Neuron (in vitro differentiated cells): ENCODE measurements at regions not wholly inside any gene's neighbourhood (a gene's known extent, or its start where the extent isn't known, plus 50 kb on each side); places are given as distances from the start of the nearest gene placed in this dataset.

Source experiments
- H2AFZ ChIP-seq: one replicate; pipeline ENCODE4 v1.6.1; 2013; ENCODE audit warnings: low read depth, mild to moderate bottlenecking, inconsistent platforms, low read length, moderate library complexity
- H3K27me3 ChIP-seq: one replicate; pipeline ENCODE4 v1.6.1; 2013; ENCODE audit warnings: low read length; ENCODE audit not compliant: insufficient read depth
- H3K36me3 ChIP-seq: one replicate; pipeline ENCODE4 v1.6.1; 2013; ENCODE audit warnings: low read length; ENCODE audit not compliant: insufficient read depth
- H3K4me1 ChIP-seq: one replicate; pipeline ENCODE4 v1.6.1; 2013; ENCODE audit warnings: low read length; ENCODE audit not compliant: insufficient read depth
- H3K4me3 ChIP-seq: 2 replicates; pipeline ENCODE4 v1.5.1; 2013; ENCODE audit warnings: mild to moderate bottlenecking, low read length, moderate library complexity
- H3K9me3 ChIP-seq: one replicate; pipeline ENCODE4 v1.6.1; 2013; ENCODE audit warnings: low read length

DNA sequence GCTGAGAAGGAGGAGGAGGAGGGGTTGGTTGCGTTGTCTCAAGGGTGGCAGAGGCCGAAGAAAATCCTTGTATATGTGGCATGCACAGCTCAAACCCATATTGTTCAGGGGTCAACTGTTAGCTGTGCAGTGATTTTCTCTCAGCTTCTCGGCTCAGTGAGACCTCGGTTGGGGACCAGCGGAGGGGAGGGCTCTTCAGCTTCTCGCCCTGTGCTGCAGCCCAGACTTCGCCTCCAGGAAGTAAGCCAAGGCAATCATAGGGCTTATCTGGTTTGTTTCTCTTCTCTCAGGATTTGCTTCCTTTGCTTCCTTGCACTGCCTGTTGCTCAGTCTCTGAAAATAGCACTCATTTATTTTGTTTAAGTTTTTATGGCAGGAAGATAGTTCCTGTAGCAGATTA is 85.5 kb downstream of the SOWAHC start:
- peaks cover 43% of the 10 kb centered on the region for H3K4me1 ChIP-seq
- peak overlapping the region; percentile 3 for H3K4me3 ChIP-seq
- H3K9me3 ChIP-seq, result no peaks in the 10 kb centered on the region
- H3K27me3 ChIP-seq, result no peaks in the 10 kb centered on the region
- H2AFZ ChIP-seq, result no peak overlapping the region
- no peaks in the 10 kb centered on the region for H3K36me3 ChIP-seq

DNA sequence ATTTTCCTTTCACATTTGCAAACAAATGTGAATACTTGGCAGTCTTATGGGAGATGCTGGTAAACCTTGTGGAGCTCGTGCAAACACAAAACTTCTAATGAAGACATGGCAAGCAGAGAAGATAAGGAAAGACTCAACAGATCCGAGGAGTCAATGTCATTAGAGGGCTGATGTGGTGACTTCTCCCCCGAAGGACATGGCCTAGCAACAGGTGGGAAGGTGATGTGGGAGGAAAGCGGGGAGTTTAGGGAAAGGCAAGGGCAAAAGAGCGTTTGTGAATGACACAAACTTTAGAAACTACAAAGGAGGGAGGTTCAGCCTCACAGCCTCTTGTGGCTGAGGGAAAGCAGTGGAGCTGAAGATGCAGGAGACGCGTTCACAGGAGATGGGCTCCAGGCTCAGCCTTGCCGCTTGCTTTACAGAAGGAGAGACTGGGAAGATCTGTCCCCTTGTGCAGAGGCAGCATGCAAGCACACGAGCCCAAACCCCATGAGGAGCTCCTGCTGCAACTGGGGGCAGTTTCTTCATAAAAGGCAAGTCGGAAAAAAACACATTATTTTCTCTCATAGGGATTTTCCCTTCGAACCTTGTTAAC is 86.6 kb downstream of the SOWAHC start:
- H3K4me3 ChIP-seq, result peak overlapping the region; percentile 24

GRCh38 chr2:109701362-109701761 is 87.2 kb downstream of the SOWAHC start:
- H2AFZ ChIP-seq, result no peak overlapping the region
- H3K4me3 ChIP-seq, result peak overlapping the region; percentile 24
- no peaks in the 10 kb centered on the region for H3K27me3 ChIP-seq
- H3K36me3 ChIP-seq, result no peaks in the 10 kb centered on the region
- peaks cover 43% of the 10 kb centered on the region for H3K4me1 ChIP-seq
- H3K9me3 ChIP-seq, result no peaks in the 10 kb centered on the region

More for the DNA sequence above, 86.6 kb downstream of the SOWAHC start:
- Histone ChIP-seq H3K27me3 (no peaks in the 10 kb centered on the region), H3K36me3 (no peaks in the 10 kb centered on the region), H2AFZ (no peak overlapping the region), H3K9me3 (no peaks in the 10 kb centered on the region), H3K4me1 (peaks cover 43% of the 10 kb centered on the region)

DNA sequence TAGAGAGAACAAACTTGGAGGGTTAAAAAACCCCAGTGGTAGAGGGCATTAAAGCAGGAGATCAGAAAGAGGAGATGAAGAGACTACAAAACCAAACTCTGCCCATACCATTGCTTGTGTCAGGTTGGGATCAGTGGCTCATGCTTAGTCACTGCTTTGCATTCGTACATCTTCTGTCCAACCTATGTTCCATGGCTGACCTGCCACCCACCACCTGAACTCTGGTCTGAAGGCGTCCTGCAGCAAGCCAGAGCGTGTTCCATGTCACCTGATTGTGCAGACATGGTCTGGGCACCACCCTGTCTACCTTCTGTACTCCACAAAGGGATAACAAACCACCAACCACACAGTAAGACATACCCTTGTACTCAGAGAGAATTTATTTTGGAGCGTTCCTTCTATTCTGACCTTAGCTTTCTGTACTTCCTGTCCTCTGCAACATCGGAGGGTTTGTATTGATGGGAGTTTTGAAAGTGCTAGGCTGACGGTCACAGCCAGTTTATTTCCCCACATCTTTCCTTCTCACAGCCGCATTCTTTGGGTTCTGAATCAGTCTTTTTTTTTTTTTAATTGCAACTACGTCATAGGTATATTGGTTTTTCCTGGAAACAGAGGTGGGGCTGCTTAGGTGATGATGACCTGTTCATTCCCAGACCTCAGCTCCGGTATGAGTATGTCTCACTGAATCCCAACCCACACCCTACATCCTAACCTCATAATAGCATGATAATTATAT is 88.3 kb downstream of the SOWAHC start:
- no peaks in the 10 kb centered on the region for H3K9me3 ChIP-seq
- H3K4me3 ChIP-seq, result no peak overlapping the region
- no peak overlapping the region for H2AFZ ChIP-seq
- H3K27me3 ChIP-seq, result no peaks in the 10 kb centered on the region
- H3K4me1 ChIP-seq, result peaks cover 44% of the 10 kb centered on the region
- H3K36me3 ChIP-seq, result no peaks in the 10 kb centered on the region

DNA sequence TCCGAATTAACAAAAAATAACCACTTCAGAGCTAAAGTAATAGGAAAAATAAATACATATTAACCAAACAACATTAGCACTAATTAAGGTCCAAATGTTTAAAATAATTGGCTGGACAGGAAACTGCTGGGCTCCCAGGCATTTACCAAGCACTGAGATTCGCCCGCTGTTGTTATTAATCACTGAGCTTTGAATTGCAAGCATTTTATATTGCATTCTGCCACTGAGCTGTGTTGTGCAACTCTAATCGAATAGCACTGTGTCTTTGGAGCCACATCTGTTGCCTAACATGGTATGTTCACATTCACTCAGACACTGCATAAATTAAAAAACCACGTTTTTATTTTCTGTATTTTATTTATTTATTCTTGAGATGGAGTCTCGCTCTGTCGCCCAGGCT is 88.9 kb downstream of the SOWAHC start:
- no peaks in the 10 kb centered on the region for H3K9me3 ChIP-seq
- no peak overlapping the region for H2AFZ ChIP-seq
- H3K4me3 ChIP-seq, result no peak overlapping the region
- H3K27me3 ChIP-seq, result no peaks in the 10 kb centered on the region
- peaks cover 47% of the 10 kb centered on the region for H3K4me1 ChIP-seq
- no peaks in the 10 kb centered on the region for H3K36me3 ChIP-seq

- Histone ChIP-seq H3K27me3 (no peaks in the 10 kb centered on the region), H2AFZ (no peak overlapping the region), H3K36me3 (no peaks in the 10 kb centered on the region), H3K9me3 (no peaks in the 10 kb centered on the region), H3K4me3 (no peak overlapping the region), H3K4me1 (peaks cover 44% of the 10 kb centered on the region)
Measured at GRCh38 chr2:109703798-109704197, 89.6 kb downstream of the SOWAHC start.

GRCh38 chr2:109707281-109708147 is 86.6 kb upstream of the RGPD5 start:
- Histone ChIP-seq H3K4me1 (peaks cover 8% of the 10 kb centered on the region), H3K9me3 (no peaks in the 10 kb centered on the region), H2AFZ (no peak overlapping the region), H3K27me3 (no peaks in the 10 kb centered on the region), H3K4me3 (no peak overlapping the region), H3K36me3 (no peaks in the 10 kb centered on the region)

- Histone ChIP-seq H3K27me3 (no peaks in the 10 kb centered on the region), H3K4me3 (no peak overlapping the region), H3K4me1 (peaks cover 4% of the 10 kb centered on the region), H2AFZ (no peak overlapping the region), H3K36me3 (no peaks in the 10 kb centered on the region), H3K9me3 (no peaks in the 10 kb centered on the region)
Measured at GRCh38 chr2:109710505-109711229, 83.4 kb upstream of the RGPD5 start.

DNA sequence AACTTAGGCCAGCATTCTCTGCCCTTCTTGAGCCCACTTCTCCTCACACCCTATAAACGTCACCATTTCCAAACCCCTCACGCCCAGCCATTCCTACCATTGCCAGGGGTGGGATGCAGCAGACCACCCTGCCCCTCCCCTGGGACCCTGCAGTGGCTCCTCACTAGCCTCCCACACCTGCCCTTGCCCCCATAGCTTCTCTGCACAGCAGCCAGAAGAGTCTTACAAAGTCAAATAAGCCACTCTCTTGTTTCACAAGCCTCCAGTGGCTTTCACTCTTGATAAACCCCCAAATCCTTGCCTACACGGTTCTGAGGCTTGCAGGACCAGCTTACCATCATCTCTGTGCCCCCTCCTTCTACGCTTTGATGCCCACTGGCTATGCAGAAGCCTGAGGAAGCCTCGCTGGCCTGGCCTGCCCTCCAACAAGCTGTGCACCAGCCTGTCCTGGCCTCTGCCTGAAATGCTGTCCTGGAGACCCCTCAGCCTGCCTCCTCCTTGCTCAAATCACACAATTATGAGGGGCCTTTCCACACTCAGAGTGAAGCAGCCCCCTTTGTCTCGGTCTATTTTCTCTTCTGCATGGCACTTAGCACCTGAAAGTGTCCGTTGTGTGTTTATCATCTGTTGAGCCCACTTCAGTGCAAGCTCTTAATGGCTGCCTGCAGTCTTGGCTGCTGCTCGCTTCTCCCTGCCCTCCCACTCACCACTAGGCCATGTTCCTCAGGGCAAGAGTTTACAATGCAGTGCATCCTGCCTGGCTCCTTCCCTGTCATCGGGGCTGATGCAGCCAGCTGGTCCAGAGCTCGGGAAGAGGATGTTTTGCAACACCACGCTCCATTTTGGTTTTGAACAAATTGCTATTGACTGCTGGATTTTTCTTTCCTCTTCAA is 82.6 kb upstream of the RGPD5 start:
- Histone ChIP-seq H3K4me3 (no peak overlapping the region), H3K27me3 (no peaks in the 10 kb centered on the region), H3K9me3 (no peaks in the 10 kb centered on the region), H2AFZ (no peak overlapping the region), H3K4me1 (peaks cover 4% of the 10 kb centered on the region), H3K36me3 (no peaks in the 10 kb centered on the region)

DNA sequence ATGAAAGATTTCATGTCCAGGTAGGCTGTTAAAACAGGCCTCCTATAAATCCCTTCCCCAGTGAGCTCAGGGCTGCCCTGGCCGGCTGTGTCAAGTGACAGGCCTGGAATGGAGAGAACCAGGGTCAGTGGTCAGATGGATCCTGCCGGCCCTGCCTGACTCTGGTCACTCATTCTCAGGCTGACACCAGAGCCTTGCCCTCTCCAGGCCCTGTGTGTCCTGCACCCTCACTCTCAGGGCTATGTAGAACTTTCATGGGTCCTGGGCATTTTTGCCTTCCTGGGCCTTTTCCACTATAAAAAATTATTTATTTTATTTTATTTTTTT is 82.0 kb upstream of the RGPD5 start:
- Histone ChIP-seq H3K4me1 (peaks cover 4% of the 10 kb centered on the region), H3K36me3 (no peaks in the 10 kb centered on the region), H3K27me3 (no peaks in the 10 kb centered on the region), H2AFZ (no peak overlapping the region), H3K4me3 (no peak overlapping the region), H3K9me3 (no peaks in the 10 kb centered on the region)

- no peaks in the 10 kb centered on the region for H3K9me3 ChIP-seq
- no peak overlapping the region for H2AFZ ChIP-seq
- H3K27me3 ChIP-seq, result no peaks in the 10 kb centered on the region
- no peak overlapping the region for H3K4me3 ChIP-seq
- no peaks in the 10 kb centered on the region for H3K36me3 ChIP-seq
- no peaks in the 10 kb centered on the region for H3K4me1 ChIP-seq
Measured at GRCh38 chr2:109712746-109713145, 81.4 kb upstream of the RGPD5 start.

- H3K9me3 ChIP-seq, result no peaks in the 10 kb centered on the region
- H3K4me3 ChIP-seq, result no peak overlapping the region
- no peaks in the 10 kb centered on the region for H3K4me1 ChIP-seq
- no peaks in the 10 kb centered on the region for H3K36me3 ChIP-seq
- no peak overlapping the region for H2AFZ ChIP-seq
- H3K27me3 ChIP-seq, result no peaks in the 10 kb centered on the region
Measured at GRCh38 chr2:109715313-109715805, 78.7 kb upstream of the RGPD5 start.
